Osteocyte (in vitro differentiated cells): ENCODE measurements at regions not wholly inside any gene's neighbourhood (a gene's known extent, or its start where the extent isn't known, plus 50 kb on each side); places are given as distances from the start of the nearest gene placed in this dataset.

Experiments used
- DNase-seq: peaks from one replicate; pipeline ENCODE4 v3.0.0; 2021; ENCODE audit warnings: mixed read lengths; ENCODE audit not compliant: unreplicated experiment; ENCODE audit errors: extremely low spot score
- H3K27ac Mint-ChIP-seq: one replicate; pipeline ENCODE4 v1.8.0; 2021; ENCODE audit warnings: mild to moderate bottlenecking, mixed read lengths; ENCODE audit not compliant: unreplicated experiment
- H3K27me3 Mint-ChIP-seq: one replicate; pipeline ENCODE4 v1.8.0; 2021; ENCODE audit warnings: mixed read lengths; ENCODE audit not compliant: unreplicated experiment
- H3K36me3 Mint-ChIP-seq: one replicate; pipeline ENCODE4 v1.8.0; 2021; ENCODE audit warnings: mixed read lengths; ENCODE audit not compliant: unreplicated experiment
- H3K4me1 Mint-ChIP-seq: one replicate; pipeline ENCODE4 v1.8.0; 2021; ENCODE audit warnings: mixed read lengths; ENCODE audit not compliant: unreplicated experiment
- H3K4me3 Mint-ChIP-seq: one replicate; pipeline ENCODE4 v1.8.0; 2021; ENCODE audit warnings: mild to moderate bottlenecking, moderate library complexity, mixed read lengths; ENCODE audit not compliant: unreplicated experiment
- H3K9me3 Mint-ChIP-seq: one replicate; pipeline ENCODE4 v1.8.0; 2021; ENCODE audit warnings: mixed read lengths; ENCODE audit not compliant: unreplicated experiment
- TF ChIP-seq, protein P1 (sequence below): fragments of 200-600 bp; sonication (generic); IDR thresholded peaks from 2 replicates; pipeline ENCODE4 v1.5.0; 2021; ENCODE audit warnings: antibody characterized with exemption, mild to moderate bottlenecking, moderate library complexity

DNA sequence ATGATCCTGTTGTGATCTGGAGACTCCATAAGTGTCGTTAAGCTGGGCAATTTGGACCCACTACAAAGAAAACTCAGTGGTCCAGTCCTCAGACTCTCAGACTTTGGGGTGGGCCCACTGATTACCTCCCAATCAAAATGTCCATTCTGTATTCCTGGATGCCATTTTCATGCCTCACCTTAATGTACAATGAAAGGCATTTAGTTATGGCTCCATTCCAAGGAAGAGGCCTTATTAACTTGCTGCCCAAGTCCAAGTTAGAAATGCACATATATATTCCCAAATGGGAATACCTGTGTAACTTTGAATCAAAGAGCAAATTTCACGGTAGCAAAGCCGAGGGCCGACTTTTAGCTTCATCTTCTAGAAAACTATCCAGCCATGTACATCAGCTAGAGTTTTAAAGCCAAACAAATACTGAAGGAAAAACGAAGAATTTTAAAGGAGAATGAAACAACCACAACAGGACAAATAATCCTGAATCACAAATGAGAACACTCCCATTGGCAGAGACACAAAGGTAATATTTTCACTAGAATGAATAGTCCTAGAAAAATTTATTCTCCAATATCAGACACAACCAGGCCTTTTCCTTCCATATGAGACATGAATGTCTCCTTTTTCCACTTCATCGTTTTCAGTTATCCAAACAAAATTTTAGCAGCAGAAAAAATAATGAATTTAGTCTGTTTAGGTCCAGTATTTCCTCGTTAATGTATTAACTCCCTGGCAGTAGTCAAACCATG lies 63.7 kb upstream of the HHIP start:
- no peak for DNase-seq
- peak overlapping the region; percentile 70 for H3K27ac Mint-ChIP-seq
- H3K9me3 Mint-ChIP-seq, result peaks cover under 1% of the 10 kb centered on the region

DNA sequence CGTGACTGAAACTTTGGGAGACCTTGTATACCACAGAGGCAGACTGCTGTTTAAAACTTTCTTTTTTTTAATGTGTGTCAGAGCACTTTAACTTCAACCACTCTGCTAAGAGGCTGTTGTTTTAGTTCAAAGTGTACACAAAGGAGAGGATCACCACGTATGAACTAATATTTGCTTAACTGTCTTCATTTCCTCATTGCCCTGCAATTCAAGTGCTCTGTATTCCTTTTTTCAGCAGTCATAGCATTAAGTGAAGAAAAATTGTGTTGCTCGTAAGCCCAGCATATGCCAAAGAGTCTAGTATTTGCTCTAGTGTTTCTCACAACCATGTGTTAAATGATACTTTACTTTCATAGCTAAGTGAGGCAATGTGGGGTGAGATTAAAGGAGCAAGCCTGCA lies 63.0 kb upstream of the HHIP start:
- Mint-ChIP-seq H3K4me3 (no peak overlapping the region), H3K4me1 (peaks cover 54% of the 10 kb centered on the region), H3K27me3 (no peaks in the 10 kb centered on the region), H3K9me3 (peaks cover 7% of the 10 kb centered on the region), H3K36me3 (peaks cover 2% of the 10 kb centered on the region), H3K27ac (peak overlapping the region; percentile 70)
- no peak for DNase-seq
- TF ChIP-seq, protein P1, sequence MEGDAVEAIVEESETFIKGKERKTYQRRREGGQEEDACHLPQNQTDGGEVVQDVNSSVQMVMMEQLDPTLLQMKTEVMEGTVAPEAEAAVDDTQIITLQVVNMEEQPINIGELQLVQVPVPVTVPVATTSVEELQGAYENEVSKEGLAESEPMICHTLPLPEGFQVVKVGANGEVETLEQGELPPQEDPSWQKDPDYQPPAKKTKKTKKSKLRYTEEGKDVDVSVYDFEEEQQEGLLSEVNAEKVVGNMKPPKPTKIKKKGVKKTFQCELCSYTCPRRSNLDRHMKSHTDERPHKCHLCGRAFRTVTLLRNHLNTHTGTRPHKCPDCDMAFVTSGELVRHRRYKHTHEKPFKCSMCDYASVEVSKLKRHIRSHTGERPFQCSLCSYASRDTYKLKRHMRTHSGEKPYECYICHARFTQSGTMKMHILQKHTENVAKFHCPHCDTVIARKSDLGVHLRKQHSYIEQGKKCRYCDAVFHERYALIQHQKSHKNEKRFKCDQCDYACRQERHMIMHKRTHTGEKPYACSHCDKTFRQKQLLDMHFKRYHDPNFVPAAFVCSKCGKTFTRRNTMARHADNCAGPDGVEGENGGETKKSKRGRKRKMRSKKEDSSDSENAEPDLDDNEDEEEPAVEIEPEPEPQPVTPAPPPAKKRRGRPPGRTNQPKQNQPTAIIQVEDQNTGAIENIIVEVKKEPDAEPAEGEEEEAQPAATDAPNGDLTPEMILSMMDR, result no peak

More for the DNA sequence above, 63.7 kb upstream of the HHIP start:
- H3K27me3 Mint-ChIP-seq, result no peaks in the 10 kb centered on the region
- H3K36me3 Mint-ChIP-seq, result no peaks in the 10 kb centered on the region
- H3K4me1 Mint-ChIP-seq, result peaks cover 54% of the 10 kb centered on the region
- peak overlapping the region; percentile 7 for H3K4me3 Mint-ChIP-seq
- TF ChIP-seq, protein P1, result no peak

- H3K27ac Mint-ChIP-seq, result no peak overlapping the region
- no peaks in the 10 kb centered on the region for H3K27me3 Mint-ChIP-seq
- H3K36me3 Mint-ChIP-seq, result peaks cover 2% of the 10 kb centered on the region
- peaks cover 8% of the 10 kb centered on the region for H3K9me3 Mint-ChIP-seq
- H3K4me3 Mint-ChIP-seq, result no peak overlapping the region
- TF ChIP-seq, protein P1, result no peak
- peaks cover 54% of the 10 kb centered on the region for H3K4me1 Mint-ChIP-seq
- no peak for DNase-seq
These were observed 62.3 kb upstream of the HHIP start for GRCh38 chr4:144583658-144584057.

GRCh38 chr4:144584428-144584827 lies 61.5 kb upstream of the HHIP start:
- H3K4me3 Mint-ChIP-seq, result no peak overlapping the region
- DNase-seq, result no peak
- no peak overlapping the region for H3K27ac Mint-ChIP-seq
- TF ChIP-seq, protein P1, result peak; percentile 21
- no peaks in the 10 kb centered on the region for H3K27me3 Mint-ChIP-seq
- peaks cover 8% of the 10 kb centered on the region for H3K9me3 Mint-ChIP-seq
- peaks cover 2% of the 10 kb centered on the region for H3K36me3 Mint-ChIP-seq
- H3K4me1 Mint-ChIP-seq, result peaks cover 49% of the 10 kb centered on the region

- peaks cover 8% of the 10 kb centered on the region for H3K9me3 Mint-ChIP-seq
- no peak overlapping the region for H3K4me3 Mint-ChIP-seq
- peaks cover 2% of the 10 kb centered on the region for H3K36me3 Mint-ChIP-seq
- DNase-seq, result no peak
- no peak overlapping the region for H3K27ac Mint-ChIP-seq
- TF ChIP-seq, protein P1, result no peak
- peaks cover 13% of the 10 kb centered on the region for H3K4me1 Mint-ChIP-seq
- H3K27me3 Mint-ChIP-seq, result no peaks in the 10 kb centered on the region
These were observed 56.4 kb upstream of the HHIP start for GRCh38 chr4:144589512-144589911.
